ENCODE measurements at regions not wholly inside any gene's neighbourhood (a gene's known extent, or its start where the extent isn't known, plus 50 kb on each side); places are given as distances from the start of the nearest gene placed in this dataset.

- H3K4me3 ChIP-seq (ENCODE audit: low read depth, low read length): no peak overlapping the region
- no peak for TF ChIP-seq CTCF (IDR thresholded peaks at IDR 0.05; ENCODE audit: low read depth, low read length)
Measured at GRCh38 chr12:69189378-69189978, 49.9 kb upstream of the CPSF6 start.
